ENCODE measurements at regions not wholly inside any gene's neighbourhood (a gene's known extent, or its start where the extent isn't known, plus 50 kb on each side); places are given as distances from the start of the nearest gene placed in this dataset.

GRCh38 chr6:12484519-12484918 is 194.4 kb downstream of the EDN1 start:
- no peak for TF ChIP-seq CTCF (IDR thresholded peaks at IDR 0.05; ENCODE audit: low read length)
- TF ChIP-seq EZH2 (IDR thresholded peaks at IDR 0.05; ENCODE audit: borderline replicate concordance, low read length) = no peak
